Upper lobe of left lung (tissue), 6 donors: ENCODE measurements at regions not wholly inside any gene's neighbourhood (a gene's known extent, or its start where the extent isn't known, plus 50 kb on each side); places are given as distances from the start of the nearest gene placed in this dataset.

Experiments used
- ATAC-seq, 2 donors: fragments of 200-7000 bp; cut with Tn5 transposase; one replicate each; pipeline ENCODE4 v1.9.1; 2022; ENCODE audit warnings: mild to moderate bottlenecking in 2 of 2, moderate library complexity in 2 of 2; ENCODE audit not compliant: low FRiP score in 2 of 2
- DNase-seq, 2 donors: peaks; one replicate each; pipeline ENCODE4 v3.0.0-alpha.2; 2019 to 2020
- H3K27ac ChIP-seq, 4 donors: fragments of 200-600 bp; sonication (generic); one replicate each; pipeline ENCODE4 v1.5.1; 2016 to 2019
- H3K27me3 ChIP-seq, 4 donors: fragments of 200-600 bp; sonication (generic); one replicate each; pipeline ENCODE4 v1.5.1; 2017 to 2019
- H3K36me3 ChIP-seq, 4 donors: fragments of 200-600 bp; sonication (generic); one replicate each; pipeline ENCODE4 v1.5.1; 2016 to 2019
- H3K4me1 ChIP-seq, 4 donors: fragments of 200-600 bp; sonication (generic); one replicate each; pipeline ENCODE4 v1.5.1; 2018 to 2019
- H3K4me3 ChIP-seq, 4 donors: fragments of 200-600 bp; sonication (generic); one replicate each; pipeline ENCODE4 v1.5.1; 2017 to 2019; ENCODE audit warnings: mild to moderate bottlenecking in 2 of 4, moderate library complexity in 1 of 4
- H3K9me3 ChIP-seq, 4 donors: fragments of 200-600 bp; sonication (generic); one replicate each; pipeline ENCODE4 v1.5.1; 2018 to 2019
- EP300 ChIP-seq, 4 donors: sonication (generic); formaldehyde crosslinking; IDR thresholded peaks; one replicate each; pipeline ENCODE4 v1.5.1; 2017; ENCODE audit warnings: antibody characterized with exemption in 4 of 4, control low read depth in 2 of 4
- POLR2A ChIP-seq, 4 donors: fragments of 450-650 bp; IDR thresholded peaks; one replicate each; pipeline ENCODE4 v1.5.1; 2016 to 2017; ENCODE audit warnings: antibody characterized with exemption in 4 of 4, mild to moderate bottlenecking in 2 of 4
- POLR2AphosphoS5 ChIP-seq, 2 donors: sonication (generic); formaldehyde crosslinking; IDR thresholded peaks; one replicate each; pipeline ENCODE4 v1.5.1; 2017; ENCODE audit warnings: antibody characterized with exemption in 2 of 2
- WGBS, 2 donors: methylation state at CpG; one replicate each; pipeline ENCODE4 v1.1.5; 2017 to 2018; 5-methylcytosine and 5-hydroxymethylcytosine counted together
- TF ChIP-seq, protein P1 (sequence below), 6 experiments: fragments of 450-650 bp in 4 of 6; fragments of 200-600 bp in 2 of 6; sonication (generic) in 2 of 6; IDR thresholded peaks; one replicate each; pipeline ENCODE4 v1.5.1; 2016 to 2019; ENCODE audit warnings: antibody characterized with exemption in 6 of 6
- donor health status: DM: no; HTN: no; CAD: no; lungs with moderate emphysema.
- donor health status: DM: no; HTN: yes; CAD: no; lungs with severe emphysema.

DNA sequence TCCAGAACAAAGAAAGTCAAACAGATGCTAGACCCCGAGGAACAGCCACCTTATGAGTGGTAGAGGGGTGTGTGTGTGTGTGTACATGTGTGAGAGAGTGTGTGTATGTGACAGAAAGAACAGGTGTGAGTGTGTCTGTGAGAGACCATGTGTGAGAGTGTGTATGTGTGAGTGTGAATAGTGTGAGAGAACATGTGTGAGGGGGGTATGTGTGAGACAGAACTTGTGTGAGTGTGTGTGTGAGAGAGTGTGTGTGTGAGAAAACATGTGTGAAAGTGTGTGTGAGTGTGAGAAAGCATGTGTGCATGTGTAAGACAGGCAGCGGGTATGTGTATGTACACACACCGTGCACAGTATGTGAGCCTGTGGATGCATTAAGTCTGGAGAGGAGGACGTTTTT is 214.3 kb downstream of the SP3 start:
- peak; percentile 10 to 27 for ATAC-seq
- peaks cover 0 to 6% (median 5%) of the 10 kb centered on the region in 4 donors for H3K4me1 ChIP-seq
- TF ChIP-seq POLR2A (IDR thresholded peaks at IDR 0.05) (no peak), EP300 (IDR thresholded peaks at IDR 0.05) (no peak), POLR2AphosphoS5 (IDR thresholded peaks at IDR 0.05) (no peak)
- TF ChIP-seq, protein P1, sequence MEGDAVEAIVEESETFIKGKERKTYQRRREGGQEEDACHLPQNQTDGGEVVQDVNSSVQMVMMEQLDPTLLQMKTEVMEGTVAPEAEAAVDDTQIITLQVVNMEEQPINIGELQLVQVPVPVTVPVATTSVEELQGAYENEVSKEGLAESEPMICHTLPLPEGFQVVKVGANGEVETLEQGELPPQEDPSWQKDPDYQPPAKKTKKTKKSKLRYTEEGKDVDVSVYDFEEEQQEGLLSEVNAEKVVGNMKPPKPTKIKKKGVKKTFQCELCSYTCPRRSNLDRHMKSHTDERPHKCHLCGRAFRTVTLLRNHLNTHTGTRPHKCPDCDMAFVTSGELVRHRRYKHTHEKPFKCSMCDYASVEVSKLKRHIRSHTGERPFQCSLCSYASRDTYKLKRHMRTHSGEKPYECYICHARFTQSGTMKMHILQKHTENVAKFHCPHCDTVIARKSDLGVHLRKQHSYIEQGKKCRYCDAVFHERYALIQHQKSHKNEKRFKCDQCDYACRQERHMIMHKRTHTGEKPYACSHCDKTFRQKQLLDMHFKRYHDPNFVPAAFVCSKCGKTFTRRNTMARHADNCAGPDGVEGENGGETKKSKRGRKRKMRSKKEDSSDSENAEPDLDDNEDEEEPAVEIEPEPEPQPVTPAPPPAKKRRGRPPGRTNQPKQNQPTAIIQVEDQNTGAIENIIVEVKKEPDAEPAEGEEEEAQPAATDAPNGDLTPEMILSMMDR (IDR thresholded peaks at IDR 0.05), result no peak
- no peak for DNase-seq
- H3K36me3 ChIP-seq, result no peaks in the 10 kb centered on the region
- H3K27me3 ChIP-seq, result no peaks in the 10 kb centered on the region
- H3K4me3 ChIP-seq, result no peak overlapping the region
- no peaks in the 10 kb centered on the region for H3K9me3 ChIP-seq
- no peak overlapping the region for H3K27ac ChIP-seq
- WGBS, 2 donors, result 69 to 74% methylated on average over 4 of the region's 4 CpGs

DNA sequence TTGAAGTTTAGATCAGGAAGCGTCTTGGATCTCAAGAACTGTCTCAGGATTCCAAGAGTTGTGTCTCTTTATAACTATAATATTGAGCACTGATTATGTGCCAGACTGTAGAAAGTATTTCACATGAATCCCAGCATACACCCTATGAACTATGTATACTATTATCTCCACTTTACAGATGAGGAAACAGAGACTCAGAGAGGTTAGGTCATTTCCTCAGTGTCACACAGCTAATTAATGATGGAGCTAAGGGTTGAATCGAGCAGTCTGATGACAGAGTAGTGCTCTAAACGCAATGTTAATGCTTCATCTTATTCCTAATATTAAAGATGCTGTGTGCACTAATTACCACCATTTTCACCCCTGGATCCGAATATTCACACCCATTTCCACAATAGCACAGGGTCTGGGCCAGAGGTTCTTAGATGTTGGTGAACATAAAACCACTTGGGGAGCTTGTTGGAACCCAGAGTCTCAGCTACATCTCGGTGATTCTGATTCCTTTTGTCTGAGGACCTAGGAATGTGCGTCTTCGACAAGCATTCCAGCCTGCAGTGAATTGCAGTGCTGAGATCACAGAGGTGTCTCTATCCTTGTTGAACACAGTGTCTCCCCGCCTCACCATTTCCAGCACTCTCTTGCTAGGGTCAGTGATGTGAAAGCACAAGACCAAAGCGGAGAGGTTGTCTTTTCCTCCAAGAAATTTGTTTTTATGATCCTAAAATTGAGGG is 213.8 kb downstream of the SP3 start:
- Histone ChIP-seq H3K4me3 (no peak overlapping the region), H3K4me1 (peaks cover 0 to 6% (median 5%) of the 10 kb centered on the region in 4 donors), H3K36me3 (no peaks in the 10 kb centered on the region), H3K27ac (no peak overlapping the region), H3K27me3 (no peaks in the 10 kb centered on the region), H3K9me3 (no peaks in the 10 kb centered on the region)
- no peak for ATAC-seq
- TF ChIP-seq, protein P1 (IDR thresholded peaks at IDR 0.05), result no peak
- TF ChIP-seq EP300 (IDR thresholded peaks at IDR 0.05) (no peak), POLR2A (IDR thresholded peaks at IDR 0.05) (no peak), POLR2AphosphoS5 (IDR thresholded peaks at IDR 0.05) (no peak)
- 81 to 85% methylated on average over 9 of the region's 9 CpGs for WGBS, 2 donors
- DNase-seq, result no peak

DNA sequence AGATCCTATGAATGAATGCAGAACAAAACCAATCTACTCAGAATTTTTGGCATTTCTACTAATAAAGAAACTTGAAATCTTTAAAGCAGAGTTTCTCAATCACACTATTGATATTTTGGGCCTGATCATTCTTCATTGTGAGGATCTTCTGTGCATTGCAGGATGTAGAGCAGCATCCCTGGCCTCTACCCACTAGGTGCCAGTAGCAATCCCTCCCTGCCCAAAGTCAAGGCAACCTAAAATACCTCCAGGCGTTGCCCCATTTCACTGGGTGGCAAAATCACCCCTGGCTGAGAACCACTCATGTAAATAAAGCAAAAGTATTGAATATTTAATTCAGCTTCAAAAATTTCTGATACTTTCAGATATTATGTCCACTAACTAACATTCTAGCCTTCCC is 213.0 kb downstream of the SP3 start:
- Histone ChIP-seq H3K4me3 (no peak overlapping the region), H3K4me1 (peaks cover 0 to 6% (median 5%) of the 10 kb centered on the region in 4 donors), H3K27me3 (no peaks in the 10 kb centered on the region), H3K9me3 (no peaks in the 10 kb centered on the region), H3K36me3 (no peaks in the 10 kb centered on the region), H3K27ac (no peak overlapping the region)
- WGBS, 2 donors, result 45 to 46% methylated on average over 1 of the region's 1 CpG
- TF ChIP-seq EP300 (IDR thresholded peaks at IDR 0.05) (no peak), POLR2A (IDR thresholded peaks at IDR 0.05) (no peak), POLR2AphosphoS5 (IDR thresholded peaks at IDR 0.05) (no peak)
- TF ChIP-seq, protein P1 (IDR thresholded peaks at IDR 0.05), result no peak
- ATAC-seq (no peak), DNase-seq (no peak)

- ATAC-seq (no peak), DNase-seq (no peak)
- 85 to 91% methylated on average over 5 of the region's 5 CpGs for WGBS, 2 donors
- Histone ChIP-seq H3K9me3 (no peaks in the 10 kb centered on the region), H3K4me1 (peaks cover 0 to 6% (median 5%) of the 10 kb centered on the region in 4 donors), H3K27me3 (no peaks in the 10 kb centered on the region), H3K4me3 (no peak overlapping the region), H3K36me3 (no peaks in the 10 kb centered on the region), H3K27ac (no peak overlapping the region)
- TF ChIP-seq POLR2A (IDR thresholded peaks at IDR 0.05) (no peak), EP300 (IDR thresholded peaks at IDR 0.05) (no peak), POLR2AphosphoS5 (IDR thresholded peaks at IDR 0.05) (no peak)
- TF ChIP-seq, protein P1 (IDR thresholded peaks at IDR 0.05), result no peak
These were observed 211.7 kb downstream of the SP3 start for GRCh38 chr2:173753441-173753840.

DNA sequence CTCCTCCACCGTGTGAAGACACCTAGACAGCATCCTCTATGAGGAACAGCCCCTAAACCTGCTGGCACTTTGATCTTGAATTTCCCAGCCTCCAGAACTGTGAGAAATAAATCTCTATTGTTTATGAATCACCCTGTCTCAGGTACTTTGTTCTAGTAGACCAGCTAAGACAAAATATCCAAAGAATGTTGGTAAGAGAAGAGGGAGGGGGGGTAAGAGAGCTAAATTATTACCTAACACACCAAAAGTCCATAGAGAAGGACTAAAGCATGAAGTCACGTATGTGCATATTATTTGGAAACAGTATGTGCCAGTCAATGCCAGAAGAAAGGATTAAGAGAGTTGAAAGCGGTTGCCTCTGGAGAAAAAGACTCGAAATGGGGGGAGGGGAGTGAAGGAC is 211.0 kb downstream of the SP3 start:
- Histone ChIP-seq H3K9me3 (no peaks in the 10 kb centered on the region), H3K27ac (no peak overlapping the region), H3K36me3 (no peaks in the 10 kb centered on the region), H3K4me1 (peaks cover 0 to 6% (median 5%) of the 10 kb centered on the region in 4 donors), H3K4me3 (no peak overlapping the region), H3K27me3 (no peaks in the 10 kb centered on the region)
- 59 to 76% methylated on average over 4 of the region's 4 CpGs for WGBS, 2 donors
- DNase-seq (no peak), ATAC-seq (no peak)
- no peak for TF ChIP-seq POLR2AphosphoS5 (IDR thresholded peaks at IDR 0.05)
- TF ChIP-seq, protein P1 (IDR thresholded peaks at IDR 0.05), result no peak
- TF ChIP-seq POLR2A (IDR thresholded peaks at IDR 0.05), result no peak
- no peak for TF ChIP-seq EP300 (IDR thresholded peaks at IDR 0.05)
